GM18498 (cell line): ENCODE measurements at regions not wholly inside any gene's neighbourhood (a gene's known extent, or its start where the extent isn't known, plus 50 kb on each side); places are given as distances from the start of the nearest gene placed in this dataset.

ENCODE experiments used
- ATAC-seq: cut with Tn5 transposase; IDR thresholded peaks from one replicate; pipeline ENCODE4 v1.9.1; 2021; ENCODE audit warnings: mild to moderate bottlenecking, moderate library complexity; ENCODE audit not compliant: unreplicated experiment

DNA sequence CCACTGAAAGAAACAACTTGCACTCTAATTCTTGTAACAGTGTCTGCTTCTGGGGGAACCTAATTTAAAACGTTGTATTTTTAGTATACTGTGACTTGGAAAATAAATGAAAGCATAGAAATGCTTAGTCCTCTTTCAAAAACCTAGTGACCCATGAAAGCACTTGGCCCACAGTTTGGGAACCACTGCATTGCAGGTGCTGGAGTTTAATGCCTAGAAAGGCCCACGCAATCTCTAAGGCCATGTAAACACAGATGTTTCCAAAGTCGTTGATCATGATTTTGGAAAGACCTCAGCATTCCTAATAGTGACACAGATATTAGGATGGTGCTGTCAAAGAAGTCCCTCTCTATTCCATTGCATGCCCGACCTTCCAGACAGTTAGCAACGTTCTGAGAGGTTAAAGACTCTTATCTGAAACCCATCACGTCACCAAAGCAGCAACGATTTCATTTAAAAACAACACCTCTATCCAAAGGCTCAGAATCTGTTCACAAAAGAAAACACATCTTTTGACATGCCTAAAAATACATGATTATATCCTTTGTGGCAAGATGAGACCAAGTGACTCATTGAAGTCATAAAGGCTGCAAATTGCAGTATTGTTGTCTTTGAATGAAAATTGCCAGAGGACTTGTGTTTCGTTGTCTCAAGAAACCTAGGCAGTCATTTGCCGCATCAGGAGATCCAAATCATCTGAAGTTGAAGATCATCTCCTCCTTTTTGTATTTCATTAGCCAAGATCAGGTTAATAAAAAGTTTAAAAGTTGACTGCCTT lies 328.0 kb upstream of the ZNF507 start:
- ATAC-seq, result no peak

DNA sequence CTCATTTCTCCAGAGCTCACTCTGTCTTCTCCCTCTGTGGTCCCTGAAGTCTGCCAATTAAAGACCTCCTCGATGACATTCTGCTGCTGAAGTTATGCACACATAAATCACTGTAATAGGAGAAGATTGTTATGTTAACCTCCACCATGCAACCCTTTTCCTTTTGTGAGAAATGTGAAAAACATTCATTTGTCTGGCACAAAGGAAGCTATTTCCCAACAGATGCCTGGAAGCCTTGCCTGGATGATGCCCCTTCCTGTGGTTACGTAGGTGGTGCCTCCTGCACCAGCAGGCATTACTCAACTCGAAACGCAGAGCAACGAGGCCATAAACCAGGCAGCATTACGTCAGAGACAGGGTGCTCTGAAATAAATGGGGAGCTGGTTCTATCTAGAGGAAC lies 327.4 kb upstream of the ZNF507 start:
- no peak for ATAC-seq

DNA sequence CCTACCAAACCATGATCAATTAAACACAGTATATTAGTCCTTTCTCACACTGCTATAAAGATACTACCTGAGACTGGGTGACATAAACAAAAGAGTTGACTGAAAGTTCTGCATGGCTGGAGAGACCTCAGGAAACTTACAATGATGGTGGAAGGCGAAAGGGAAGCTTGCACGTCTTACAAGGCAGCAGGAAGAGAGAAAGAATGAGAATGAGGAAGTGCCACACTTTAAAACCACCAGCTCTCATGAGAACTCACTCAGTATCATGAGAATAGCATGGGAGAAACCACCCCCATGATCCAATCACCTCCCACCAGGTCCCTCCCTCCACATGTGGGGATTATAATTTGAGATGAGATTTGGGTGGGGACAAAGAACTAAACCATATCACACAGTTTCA lies 324.9 kb upstream of the ZNF507 start:
- ATAC-seq, result no peak

DNA sequence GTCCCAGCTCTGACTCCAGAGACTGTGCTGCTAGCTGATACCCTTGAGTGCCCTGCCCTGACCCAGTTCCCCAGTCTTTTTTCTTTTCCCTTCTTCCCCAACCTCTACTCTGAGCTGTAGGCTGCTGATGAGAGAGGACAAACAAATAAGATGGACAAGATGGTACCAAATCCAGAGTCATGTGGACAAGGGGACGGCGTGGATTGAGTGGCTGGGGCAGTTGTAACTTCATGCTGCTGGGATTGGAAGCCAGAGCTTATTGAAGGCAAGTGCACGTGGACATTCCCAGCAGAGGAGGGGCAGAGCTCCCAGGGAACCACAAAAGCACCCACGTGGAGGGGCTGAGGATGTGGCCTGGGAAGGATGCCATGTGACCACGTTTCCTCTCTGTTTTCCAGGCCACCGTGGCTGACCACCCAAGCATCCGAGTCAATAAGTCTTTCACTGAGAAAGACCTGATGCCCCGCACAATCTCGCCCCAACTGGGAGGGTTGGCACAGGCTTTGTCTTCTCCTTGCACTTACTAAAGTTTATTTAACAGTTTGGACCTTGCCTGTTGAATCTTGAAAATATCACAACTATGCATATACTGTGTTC lies 323.3 kb upstream of the ZNF507 start:
- ATAC-seq, result no peak

DNA sequence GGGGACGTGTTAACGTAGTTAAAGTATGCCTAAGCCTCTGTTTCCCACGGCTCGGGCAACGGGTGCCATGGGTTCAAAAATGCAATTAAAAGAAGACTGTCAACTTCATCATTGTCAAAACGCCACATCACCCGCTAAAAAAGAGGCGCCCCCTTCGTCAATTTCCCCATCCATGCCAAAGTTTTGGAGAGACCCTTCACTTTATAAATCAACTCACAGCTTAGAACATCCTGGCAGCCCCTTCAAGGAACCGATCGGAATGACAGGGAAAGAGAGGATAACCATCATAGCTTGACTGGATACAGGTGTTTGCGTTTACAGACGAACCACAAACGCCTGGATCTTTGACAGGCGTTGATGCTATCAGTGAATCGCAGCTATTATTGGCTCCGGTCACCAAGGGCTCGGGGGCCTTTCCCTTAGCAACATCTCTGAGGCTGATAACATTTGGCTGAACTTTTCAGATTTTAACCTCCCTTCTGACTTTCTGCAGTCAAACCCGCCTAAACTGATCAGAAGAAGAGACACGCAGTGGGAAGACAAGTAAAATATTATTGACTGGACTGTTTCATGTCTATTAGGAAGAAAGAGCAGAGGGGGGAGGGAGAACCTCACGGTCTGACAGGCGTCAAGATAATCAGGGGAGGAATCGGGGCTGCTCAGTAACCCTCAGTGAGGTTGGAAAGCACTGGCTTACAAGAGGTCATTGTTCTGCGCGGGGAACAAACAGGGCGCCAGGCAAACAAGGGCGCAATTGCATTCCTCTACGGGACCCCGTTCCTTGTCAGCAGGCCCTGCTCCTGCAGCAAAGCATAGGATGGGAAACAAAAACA lies 322.5 kb upstream of the ZNF507 start:
- ATAC-seq, result no peak

DNA sequence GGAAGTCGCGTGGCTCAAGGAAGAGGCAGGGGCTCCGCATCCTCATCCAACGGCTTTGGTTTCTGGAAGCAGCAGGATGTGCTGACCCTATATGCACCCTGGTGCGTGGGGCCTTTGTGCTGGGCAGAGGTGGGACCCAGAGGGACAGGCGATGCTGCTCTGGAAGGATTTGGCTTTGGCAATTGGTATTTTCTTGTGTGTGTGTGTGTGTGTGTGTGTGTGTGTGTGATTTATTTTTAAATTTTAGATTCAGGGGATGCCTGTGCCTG lies 321.9 kb upstream of the ZNF507 start:
- ATAC-seq, result no peak

DNA sequence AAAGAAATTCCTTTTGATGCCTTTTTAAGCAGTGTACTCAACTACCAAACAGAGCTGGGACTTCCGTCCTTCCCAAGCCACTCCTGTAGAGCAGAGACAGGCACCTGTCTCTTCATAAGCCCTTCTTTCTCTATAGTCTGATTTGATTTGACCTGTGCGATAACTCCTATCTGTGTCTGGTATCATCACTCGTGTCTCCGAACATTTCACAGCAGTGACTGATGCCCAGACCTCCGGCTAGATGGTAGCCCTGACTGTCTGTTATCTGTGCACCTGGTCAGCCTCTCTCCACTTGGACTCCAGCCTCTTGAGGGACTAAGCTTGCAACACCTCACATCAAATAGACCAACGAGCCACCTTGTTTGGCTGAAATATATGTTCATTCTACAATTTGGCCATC lies 316.2 kb upstream of the ZNF507 start:
- no peak for ATAC-seq

DNA sequence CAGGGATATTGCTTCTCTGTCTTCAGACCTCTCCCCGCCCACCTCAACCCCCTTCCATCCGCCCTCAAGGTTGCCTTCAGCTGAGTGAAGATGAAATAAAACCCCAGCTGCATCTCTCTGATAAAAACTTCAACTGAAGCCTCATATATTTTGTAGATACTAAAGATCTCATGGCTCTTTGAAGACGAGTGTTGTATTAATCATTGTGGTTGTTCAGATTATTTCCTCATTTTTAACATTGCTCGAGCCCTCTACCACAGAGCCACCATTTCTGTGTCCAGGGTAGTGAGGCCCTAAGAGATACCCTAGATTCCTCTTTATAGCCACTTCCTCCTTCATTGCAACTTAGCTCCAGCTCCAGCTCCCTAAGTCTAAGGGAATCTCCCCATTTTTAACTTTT lies 312.8 kb upstream of the ZNF507 start:
- ATAC-seq, result no peak

DNA sequence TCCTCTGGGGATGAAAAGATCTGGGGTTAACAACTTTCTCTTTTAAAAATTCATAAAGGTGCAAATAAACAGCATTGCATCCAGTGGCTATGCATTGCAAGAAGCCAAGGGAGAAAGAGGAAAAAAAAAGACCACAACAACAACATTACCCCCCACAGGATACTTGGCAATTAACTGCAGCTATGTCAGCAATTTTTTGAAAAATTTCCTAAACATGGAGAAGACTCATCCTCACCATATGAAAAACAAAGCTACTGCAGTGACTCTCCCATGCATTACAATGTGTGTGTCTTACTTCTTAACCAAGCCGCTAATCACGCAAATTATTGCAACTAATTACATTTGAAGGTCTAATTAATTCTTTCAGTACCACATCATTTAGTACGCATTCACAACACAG lies 309.8 kb upstream of the ZNF507 start:
- ATAC-seq, result no peak

DNA sequence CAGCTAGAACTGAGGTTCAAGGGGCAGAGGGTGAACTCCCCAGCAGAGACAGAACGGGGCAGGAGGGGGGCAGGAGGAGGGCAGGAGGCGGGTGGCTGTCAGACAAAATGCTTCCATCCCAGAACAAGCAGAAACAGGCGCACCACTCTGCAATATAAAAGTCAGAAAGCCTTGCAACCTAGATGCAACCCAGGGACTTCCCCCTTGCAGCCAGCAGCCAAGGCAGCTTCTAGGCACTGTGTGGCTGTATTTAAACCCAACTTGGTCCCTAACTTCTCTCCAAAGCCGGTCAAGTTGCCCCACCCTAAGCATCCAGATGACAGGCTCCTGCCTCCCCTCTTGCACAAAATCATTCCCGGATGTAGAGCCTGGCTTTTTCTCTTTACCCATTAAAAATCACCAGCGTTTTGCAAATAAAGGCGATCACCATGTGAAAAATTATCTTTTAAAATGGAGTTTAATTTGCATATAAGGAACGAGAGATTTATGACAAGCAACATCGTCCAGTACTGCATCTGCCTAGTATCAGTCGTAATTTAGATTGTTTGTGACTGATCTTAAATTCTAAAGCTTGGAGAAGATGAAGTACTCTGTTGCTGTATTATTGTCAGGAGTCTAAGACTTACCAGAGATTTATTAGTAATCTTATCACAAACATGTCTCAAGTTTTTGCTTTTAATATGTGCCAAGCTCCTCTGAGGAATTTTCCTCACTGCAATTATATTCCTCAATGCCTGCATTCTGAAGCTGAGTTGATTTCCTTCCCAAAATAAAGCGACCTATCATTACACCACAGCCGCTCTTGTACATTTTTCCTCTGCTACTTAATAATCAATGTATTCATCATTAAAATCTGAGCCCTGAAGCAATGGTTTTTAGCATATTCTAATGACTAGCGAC lies 307.1 kb upstream of the ZNF507 start:
- no peak for ATAC-seq

DNA sequence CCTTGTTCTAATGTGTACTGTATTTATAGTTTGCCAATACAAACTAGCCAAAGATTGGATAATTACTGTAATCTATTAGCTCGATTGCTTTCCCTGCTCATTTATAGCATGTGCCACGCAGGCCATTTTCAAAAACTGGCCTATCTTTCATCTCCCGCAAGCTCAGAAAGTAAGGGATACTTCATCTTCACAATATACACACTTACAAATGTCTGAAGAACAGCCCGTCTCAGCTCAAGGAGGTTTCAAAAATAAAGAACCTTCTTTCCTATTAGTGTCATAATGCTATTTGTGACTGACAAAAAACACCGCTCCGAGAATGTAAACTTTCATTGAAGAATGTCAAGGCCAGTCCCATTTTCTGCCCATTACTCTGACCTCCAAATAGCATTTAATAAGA lies 306.4 kb upstream of the ZNF507 start:
- ATAC-seq, result no peak

DNA sequence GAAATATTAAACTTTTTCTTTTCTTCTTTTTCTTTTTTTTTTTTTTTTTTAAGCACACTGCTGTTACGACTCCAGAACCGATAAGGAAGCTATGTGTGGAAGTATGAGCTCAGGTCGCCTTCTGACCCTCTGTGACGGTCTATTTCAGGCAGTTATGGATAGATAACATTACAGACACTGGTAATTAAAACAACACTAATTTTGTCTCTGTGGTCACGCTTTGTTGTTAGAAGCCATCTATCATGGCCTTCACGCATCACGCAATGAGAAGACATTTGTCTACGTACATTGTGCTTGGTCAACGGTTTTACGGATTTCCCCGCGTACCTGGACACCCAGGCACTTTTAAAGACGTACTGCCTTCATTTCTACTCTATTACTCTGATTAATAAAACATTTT lies 306.0 kb upstream of the ZNF507 start:
- no peak for ATAC-seq

DNA sequence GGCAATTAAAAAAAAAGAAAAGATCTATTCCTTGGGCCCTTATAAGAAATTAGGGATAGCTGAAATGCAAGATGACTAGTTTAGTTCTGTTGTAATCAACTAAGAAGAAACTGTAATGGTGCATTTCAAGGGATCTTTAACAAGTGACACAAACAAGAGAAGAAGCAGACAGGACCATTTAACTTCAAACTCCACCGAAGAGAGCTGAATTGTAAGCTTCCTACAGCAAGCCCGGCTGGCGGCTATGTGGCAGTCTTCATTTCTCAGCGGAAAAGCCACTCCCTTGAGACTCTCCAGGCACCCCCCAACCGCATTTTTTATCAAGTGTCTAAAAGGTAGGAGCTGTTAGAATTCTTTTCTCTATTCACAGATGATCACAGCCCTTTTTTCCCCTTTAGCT lies 305.2 kb upstream of the ZNF507 start:
- no peak for ATAC-seq

DNA sequence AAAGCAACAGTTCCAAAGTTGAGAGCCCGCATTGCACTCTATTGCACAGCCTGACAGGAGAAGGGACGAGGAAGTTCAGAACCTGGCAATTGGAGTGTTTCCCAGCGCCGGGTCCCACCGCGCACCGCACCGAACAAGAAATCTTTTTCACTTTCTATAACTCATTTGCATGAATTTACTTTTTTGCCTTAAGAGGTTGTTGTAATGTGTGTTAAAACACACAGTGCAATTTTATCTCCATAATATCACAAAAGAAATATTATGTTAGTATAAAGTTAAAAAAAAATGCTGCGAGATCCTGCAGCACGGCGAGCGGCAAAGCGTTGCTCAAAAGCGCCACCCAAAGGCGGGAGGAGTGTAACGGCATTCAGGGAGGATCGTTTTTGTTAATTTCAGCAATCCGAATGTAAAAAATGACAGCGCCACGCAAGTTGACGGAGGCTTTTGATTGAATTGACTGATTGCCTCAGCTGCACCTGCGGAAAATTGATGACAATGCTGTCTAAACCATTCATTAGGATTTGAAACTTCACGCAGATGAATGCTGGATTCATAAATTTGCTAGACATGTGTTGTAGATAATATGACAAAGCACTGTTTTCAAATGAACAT lies 303.6 kb upstream of the ZNF507 start:
- no peak for ATAC-seq

DNA sequence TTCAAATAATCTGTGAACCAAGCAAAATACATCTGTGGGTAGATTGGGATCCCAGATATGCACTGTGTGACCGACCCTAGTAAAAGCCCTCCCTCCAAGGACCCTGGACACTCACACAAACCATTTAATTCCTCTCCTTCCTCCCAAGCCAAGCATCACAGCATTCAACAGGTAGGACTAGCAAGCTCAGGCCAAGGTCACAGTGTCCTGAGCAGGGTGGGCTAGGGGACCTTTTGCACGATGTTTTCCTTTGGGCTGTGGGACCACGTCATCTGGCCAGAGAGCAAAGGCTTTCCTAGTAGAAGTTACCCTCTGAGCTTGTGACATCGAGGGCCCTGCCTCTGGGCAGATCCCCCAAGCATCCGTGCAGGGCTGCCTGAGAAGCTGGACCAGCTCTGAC lies 297.6 kb upstream of the ZNF507 start:
- no peak for ATAC-seq

DNA sequence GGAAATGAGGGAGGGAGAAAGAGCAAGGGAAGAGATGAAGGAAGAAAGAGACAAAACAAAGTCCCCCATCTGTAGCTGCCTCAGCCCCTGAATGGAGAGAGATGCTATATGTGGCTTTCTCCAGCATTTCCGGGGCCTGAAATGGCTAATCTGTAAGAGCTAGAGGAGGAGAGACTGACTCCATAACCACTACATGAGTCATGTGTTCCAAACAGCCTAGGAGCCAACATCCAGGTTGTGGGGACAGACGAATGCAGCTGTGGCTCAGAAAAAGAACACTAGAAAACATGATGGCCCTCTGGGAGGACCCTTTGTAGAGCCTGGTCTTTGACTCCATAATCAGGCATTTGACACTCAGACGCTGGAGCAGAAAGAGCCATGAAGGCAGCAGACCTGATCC lies 292.0 kb upstream of the ZNF507 start:
- ATAC-seq, result no peak

DNA sequence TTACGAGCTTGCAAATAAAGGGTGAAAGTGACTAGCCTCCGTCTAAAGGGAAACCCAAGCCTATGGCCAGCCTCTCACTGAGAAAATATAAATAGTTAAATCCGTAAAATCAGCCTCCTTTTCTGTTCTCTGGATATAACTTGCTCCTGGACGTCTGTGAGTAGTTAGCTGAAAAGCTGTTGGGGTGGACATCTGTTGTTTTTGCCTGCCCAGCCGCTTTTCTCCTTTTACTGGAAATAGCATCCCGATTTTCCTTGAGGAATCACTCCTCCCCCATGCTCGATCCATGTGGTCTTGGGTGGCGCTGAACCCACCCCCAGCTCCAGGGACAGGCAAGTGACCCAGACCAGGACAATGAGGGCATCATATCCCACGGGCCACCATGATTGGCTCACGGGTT lies 291.5 kb upstream of the ZNF507 start:
- no peak for ATAC-seq

DNA sequence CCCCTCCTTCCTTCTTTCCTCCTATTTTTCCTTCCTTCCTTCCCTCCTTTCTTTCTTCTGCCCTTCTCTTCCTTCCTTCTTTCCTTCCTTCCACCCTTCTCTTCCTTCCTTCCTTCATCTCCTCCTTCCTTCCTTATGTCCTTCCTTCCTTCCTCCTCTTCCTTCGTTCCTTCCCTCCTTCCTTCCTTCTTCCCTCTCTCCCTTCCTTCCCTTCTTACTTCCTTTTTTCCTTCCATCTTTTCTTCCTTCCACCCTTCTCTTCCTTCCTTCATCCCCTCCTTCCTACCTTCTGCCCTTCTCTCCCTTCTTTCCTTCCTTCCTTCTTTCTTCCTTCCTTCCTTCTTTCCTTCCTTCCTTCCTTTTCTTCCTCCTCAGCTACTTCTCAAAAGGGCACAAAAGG lies 287.3 kb upstream of the ZNF507 start:
- ATAC-seq, result no peak

DNA sequence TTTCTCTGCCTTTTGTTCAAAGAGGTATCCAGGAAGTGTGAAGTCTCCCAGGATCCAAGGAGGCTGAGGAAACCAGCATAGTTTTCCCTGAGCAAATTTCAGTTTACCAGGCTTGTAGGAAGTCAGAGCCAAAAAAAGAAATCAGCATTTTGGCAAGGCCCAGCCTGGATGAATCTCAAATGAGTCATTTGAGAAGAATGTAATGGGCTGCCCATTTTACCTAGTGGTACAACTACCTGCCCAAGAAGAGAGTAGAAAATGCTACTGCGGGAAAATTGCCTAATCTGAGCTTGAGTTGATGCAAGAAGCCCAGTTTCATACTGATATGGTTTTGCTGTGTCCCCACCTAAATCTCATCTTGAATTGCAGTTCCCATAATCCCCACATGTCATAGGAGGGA lies 284.1 kb upstream of the ZNF507 start:
- ATAC-seq, result no peak

DNA sequence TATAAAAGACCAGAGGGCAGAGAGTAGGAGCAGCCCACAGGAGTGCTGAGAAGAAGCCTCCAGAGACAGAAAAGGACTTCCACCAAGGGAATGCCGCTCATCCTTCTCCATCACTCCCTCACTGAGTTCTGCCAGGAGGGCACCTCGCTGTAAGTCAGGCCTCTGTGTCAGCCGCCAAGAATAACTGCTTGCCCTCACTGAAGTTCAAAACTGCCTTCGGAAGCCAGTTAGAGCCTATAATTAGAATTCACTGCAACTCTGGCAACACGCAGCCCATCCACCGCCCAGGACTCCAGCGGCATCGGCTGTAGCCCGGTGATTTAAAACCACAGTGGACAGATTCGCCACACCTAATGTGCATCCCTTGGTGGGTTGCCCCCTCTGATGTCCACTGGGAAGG lies 281.8 kb upstream of the ZNF507 start:
- ATAC-seq, result no peak

DNA sequence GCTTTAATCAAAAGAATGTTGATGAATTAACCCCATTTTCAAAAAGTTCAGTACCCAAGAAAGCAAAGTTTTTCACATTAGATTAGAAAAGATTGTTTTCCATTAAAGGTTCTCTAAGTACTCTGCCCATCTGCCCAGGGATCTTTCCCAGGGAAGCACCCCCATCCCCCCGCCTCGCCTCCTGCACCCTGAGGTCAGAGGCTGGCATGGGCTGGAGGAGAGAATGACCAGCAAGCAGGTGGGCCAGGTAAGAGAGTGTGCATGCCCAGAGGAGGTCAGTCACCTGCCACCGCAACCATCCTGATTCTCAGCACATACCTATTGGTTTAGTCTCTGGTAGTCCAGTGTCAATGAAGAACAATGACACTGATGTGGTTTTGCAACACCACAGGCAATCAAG lies 279.4 kb upstream of the ZNF507 start:
- ATAC-seq, result no peak
